Testis (tissue), 2 donors: ENCODE measurements at regions not wholly inside any gene's neighbourhood (a gene's known extent, or its start where the extent isn't known, plus 50 kb on each side); places are given as distances from the start of the nearest gene placed in this dataset.

ENCODE experiments used
- DNase-seq: peaks from one replicate; pipeline ENCODE4 v3.0.0-alpha.2; 2019
- H3K27ac ChIP-seq, 2 donors: fragments of 200-600 bp; sonication (generic); one replicate each; pipeline ENCODE4 v1.5.1; 2019
- H3K27me3 ChIP-seq: fragments of 200-600 bp; sonication (generic); one replicate; pipeline ENCODE4 v1.5.1; 2019
- H3K36me3 ChIP-seq: fragments of 200-600 bp; sonication (generic); one replicate; pipeline ENCODE4 v1.5.1; 2017; ENCODE audit warnings: low read depth; ENCODE audit errors: missing control alignments
- H3K4me1 ChIP-seq: fragments of 200-600 bp; sonication (generic); one replicate; pipeline ENCODE4 v1.5.1; 2019
- H3K4me3 ChIP-seq, 2 donors: fragments of 200-600 bp; sonication (generic); one replicate each; pipeline ENCODE4 v1.5.1; 2017 to 2019
- H3K9me3 ChIP-seq: fragments of 200-600 bp; sonication (generic); one replicate; pipeline ENCODE4 v1.5.1; 2017
- CTCF ChIP-seq, 3 experiments: fragments of 450-650 bp in 2 of 3; fragments of 200-600 bp in 1 of 3; sonication (generic) in 1 of 3; IDR thresholded peaks; one replicate each; pipeline ENCODE4 v1.5.1; 2016 to 2019; ENCODE audit warnings: antibody characterized with exemption in 3 of 3, mild to moderate bottlenecking in 2 of 3, moderate library complexity in 1 of 3
- POLR2A ChIP-seq: fragments of 450-650 bp; IDR thresholded peaks from one replicate; pipeline ENCODE4 v1.6.1; 2017; ENCODE audit warnings: antibody characterized with exemption, mild to moderate bottlenecking, moderate library complexity
- WGBS, 2 donors: methylation state at CpG; one replicate each; pipeline ENCODE4 v1.1.5; 2018; 5-methylcytosine and 5-hydroxymethylcytosine counted together
- intact Hi-C: fragments of 100-400 bp; cut with DNase I; formaldehyde crosslinking; loops from one replicate; pipeline ENCODE4 v1.15.1; 2023; ENCODE audit warnings: low total_unique reads

- TF ChIP-seq POLR2A, result no peak
- TF ChIP-seq CTCF (IDR thresholded peaks at IDR 0.05), result no peak
- no peaks in the 10 kb centered on the region for H3K36me3 ChIP-seq
- peak; percentile 49 for DNase-seq
- intact Hi-C loops, result no loop called here
- H3K9me3 ChIP-seq, result no peaks in the 10 kb centered on the region
- no peaks in the 10 kb centered on the region for H3K27me3 ChIP-seq
- no peak overlapping the region for H3K4me3 ChIP-seq
- no peak overlapping the region for H3K27ac ChIP-seq
- WGBS, 2 donors, result 87% methylated on average over 4 of the region's 4 CpGs
- peaks cover 4% of the 10 kb centered on the region for H3K4me1 ChIP-seq
Measured at GRCh38 chr3:124492824-124493223, 237.4 kb upstream of the UMPS start.

- intact Hi-C loops, result no loop called here
- no peak overlapping the region for H3K4me3 ChIP-seq
- H3K4me1 ChIP-seq, result peaks cover 4% of the 10 kb centered on the region
- no peaks in the 10 kb centered on the region for H3K9me3 ChIP-seq
- TF ChIP-seq CTCF (IDR thresholded peaks at IDR 0.05) (no peak), POLR2A (no peak)
- WGBS, 2 donors, result 73 to 80% methylated on average over 2 of the region's 2 CpGs
- no peak for DNase-seq
- no peak overlapping the region for H3K27ac ChIP-seq
- H3K27me3 ChIP-seq, result no peaks in the 10 kb centered on the region
- no peaks in the 10 kb centered on the region for H3K36me3 ChIP-seq
Measured at GRCh38 chr3:124496061-124496460, 234.2 kb upstream of the UMPS start.

- Histone ChIP-seq H3K4me1 (peaks cover 4% of the 10 kb centered on the region), H3K9me3 (no peaks in the 10 kb centered on the region), H3K27ac (no peak overlapping the region), H3K36me3 (no peaks in the 10 kb centered on the region), H3K4me3 (no peak overlapping the region), H3K27me3 (no peaks in the 10 kb centered on the region)
- intact Hi-C loops, result no loop called here
- TF ChIP-seq CTCF (IDR thresholded peaks at IDR 0.05), result no peak
- no peak for TF ChIP-seq POLR2A
- 70% methylated on average over 1 of the region's 1 CpG for WGBS, 2 donors
- DNase-seq, result no peak
Measured at GRCh38 chr3:124497487-124497886, 232.8 kb upstream of the UMPS start.

GRCh38 chr3:124498891-124499290 lies 231.4 kb upstream of the UMPS start:
- intact Hi-C loops, result no loop called here
- 97 to 98% methylated on average over 4 of the region's 4 CpGs for WGBS, 2 donors
- Histone ChIP-seq H3K27me3 (no peaks in the 10 kb centered on the region), H3K4me3 (no peak overlapping the region), H3K9me3 (no peaks in the 10 kb centered on the region), H3K36me3 (no peaks in the 10 kb centered on the region), H3K27ac (no peak overlapping the region), H3K4me1 (peaks cover 8% of the 10 kb centered on the region)
- no peak for TF ChIP-seq POLR2A
- TF ChIP-seq CTCF (IDR thresholded peaks at IDR 0.05), result no peak
- DNase-seq, result no peak

- Histone ChIP-seq H3K27me3 (no peaks in the 10 kb centered on the region), H3K9me3 (no peaks in the 10 kb centered on the region), H3K36me3 (no peaks in the 10 kb centered on the region), H3K4me3 (peak overlapping the region in 1 of 2 donors; percentile 11), H3K27ac (peak overlapping the region; percentile 42 to 66), H3K4me1 (peaks cover 13% of the 10 kb centered on the region)
- WGBS, 2 donors, result 43 to 60% methylated on average over 1 of the region's 1 CpG
- peak; percentile 66 for DNase-seq
- TF ChIP-seq POLR2A (no peak), CTCF (IDR thresholded peaks at IDR 0.05) (no peak)
- intact Hi-C loops, result no loop called here
Measured at GRCh38 chr3:124504332-124505059, 225.8 kb upstream of the UMPS start.
